Stimulated activated CD4-positive, alpha-beta T cell treated with anti-CD3 and anti-CD28 coated beads, Interleukin-1b, Interleukin-23, amount 100 ng/mL, for 1 hour (primary cell): ENCODE measurements at regions not wholly inside any gene's neighbourhood (a gene's known extent, or its start where the extent isn't known, plus 50 kb on each side); places are given as distances from the start of the nearest gene placed in this dataset.

ENCODE experiments used
- DNase-seq, 2 donors: peaks; one replicate each; pipeline ENCODE4 v3.0.0-alpha.2; 2020; ENCODE audit warnings: low read depth in 2 of 2

- DNase-seq, result no peak
Measured at GRCh38 chr4:13181681-13182080, 302.5 kb downstream of the RAB28 start.

- no peak for DNase-seq
Measured at GRCh38 chr4:13180701-13181100, 303.4 kb downstream of the RAB28 start.

GRCh38 chr4:13178621-13179020, 305.5 kb downstream of the RAB28 start:
- DNase-seq, result no peak

GRCh38 chr4:13176741-13177142, 307.4 kb downstream of the RAB28 start:
- DNase-seq, result no peak

- no peak for DNase-seq
Measured at GRCh38 chr4:13174926-13175325, 309.2 kb downstream of the RAB28 start.

- no peak for DNase-seq
Measured at GRCh38 chr4:13174001-13174400, 310.1 kb downstream of the RAB28 start.

GRCh38 chr4:13171292-13172057, 312.7 kb downstream of the RAB28 start:
- no peak for DNase-seq

- DNase-seq, result no peak
Measured at GRCh38 chr4:13169731-13170525, 314.2 kb downstream of the RAB28 start.

GRCh38 chr4:13168326-13168725, 315.8 kb downstream of the RAB28 start:
- no peak for DNase-seq

- no peak for DNase-seq
Measured at GRCh38 chr4:13166214-13166613, 317.9 kb downstream of the RAB28 start.

- DNase-seq, result no peak
Measured at GRCh38 chr4:13164783-13165331, 319.3 kb downstream of the RAB28 start.

GRCh38 chr4:13162886-13163285, 321.3 kb downstream of the RAB28 start:
- no peak for DNase-seq

- no peak for DNase-seq
Measured at GRCh38 chr4:13160920-13161319, 323.2 kb downstream of the RAB28 start.

GRCh38 chr4:13159041-13159620, 325.0 kb downstream of the RAB28 start:
- DNase-seq, result no peak

- no peak for DNase-seq
Measured at GRCh38 chr4:13151194-13151593, 332.9 kb downstream of the RAB28 start.

GRCh38 chr4:13143222-13144070, 340.7 kb downstream of the RAB28 start:
- no peak for DNase-seq

- no peak for DNase-seq
Measured at GRCh38 chr4:13142726-13143125, 341.4 kb downstream of the RAB28 start.

- DNase-seq, result no peak
Measured at GRCh38 chr4:13142191-13142590, 341.9 kb downstream of the RAB28 start.

- no peak for DNase-seq
Measured at GRCh38 chr4:13137390-13137789, 346.8 kb downstream of the RAB28 start.

GRCh38 chr4:13133700-13134099, 350.4 kb downstream of the RAB28 start:
- no peak for DNase-seq

- no peak for DNase-seq
Measured at GRCh38 chr4:13130848-13131247, 353.3 kb downstream of the RAB28 start.

GRCh38 chr4:13129095-13129494, 355.0 kb downstream of the RAB28 start:
- DNase-seq, result no peak
